ENCODE measurements at regions not wholly inside any gene's neighbourhood (a gene's known extent, or its start where the extent isn't known, plus 50 kb on each side); places are given as distances from the start of the nearest gene placed in this dataset.

DNA sequence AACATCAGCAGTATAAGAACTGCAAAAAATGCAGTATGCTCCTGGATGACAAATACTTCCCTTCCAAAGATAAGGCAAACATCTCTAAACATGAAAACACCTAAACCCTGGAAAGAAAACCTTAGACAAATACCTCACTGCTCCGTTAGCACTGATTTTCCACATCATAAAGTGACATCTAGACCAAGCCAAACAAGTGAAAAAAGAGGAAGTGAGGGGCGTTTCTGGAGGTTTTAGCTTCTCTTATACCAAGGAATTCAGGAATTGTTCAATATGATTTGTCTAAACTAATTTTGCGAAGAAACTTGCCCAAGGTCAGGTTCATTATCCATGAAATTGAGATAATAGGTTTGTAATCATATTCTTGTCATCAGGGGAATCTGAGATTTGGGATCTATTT, 279.7 kb downstream of the ADRA2A start:
- FAIRE-seq = no peak

DNA sequence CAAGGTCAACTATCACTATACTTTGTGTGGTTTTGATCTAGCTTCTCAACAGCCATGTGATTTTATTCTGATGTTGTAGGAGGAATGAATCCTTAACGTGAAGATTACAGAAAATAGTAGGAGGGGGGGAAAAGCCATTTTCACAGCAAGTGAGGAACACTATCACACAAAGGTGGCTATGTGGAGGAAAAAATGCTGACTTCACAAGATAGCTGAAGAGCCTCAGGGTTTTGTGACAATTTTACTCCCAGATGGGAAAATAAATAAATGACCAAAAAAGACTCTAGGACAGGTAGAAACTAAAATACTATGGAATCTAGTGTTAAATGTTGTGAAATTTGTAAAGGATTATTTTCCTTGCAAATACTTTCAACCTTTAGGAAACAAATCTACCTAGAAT, 281.0 kb downstream of the ADRA2A start:
- no peak for FAIRE-seq

DNA sequence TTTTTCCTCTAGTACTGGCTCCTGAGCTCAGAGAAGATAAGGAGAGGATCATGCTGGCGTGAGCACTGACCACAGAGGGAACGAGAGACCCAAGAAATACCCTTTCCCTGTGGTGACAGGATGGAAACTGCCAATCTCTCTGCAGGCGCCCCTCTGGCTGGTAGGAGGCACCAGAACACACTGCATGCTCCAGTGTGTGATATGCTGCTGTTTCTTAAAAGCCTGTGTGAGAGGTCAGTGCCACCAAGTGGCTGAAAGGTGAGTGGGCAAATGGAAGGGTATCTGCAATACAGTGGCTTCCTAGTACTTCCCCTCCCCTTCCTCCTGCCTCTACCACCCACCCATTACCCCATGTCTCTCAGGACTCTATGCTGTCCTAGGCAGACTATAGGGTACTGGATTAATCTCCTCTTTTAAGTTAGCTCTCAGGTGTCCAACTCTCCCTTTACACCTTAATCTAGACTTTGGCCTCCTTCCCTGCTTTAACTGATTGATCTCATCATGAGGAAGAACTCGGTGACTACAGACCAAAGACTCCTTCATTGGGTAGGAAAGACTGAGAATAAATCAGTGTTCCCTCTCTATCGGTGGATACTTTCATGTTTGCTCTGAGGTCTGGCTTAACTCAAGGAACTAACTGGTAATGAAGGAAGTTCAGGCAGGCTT, 283.6 kb downstream of the ADRA2A start:
- no peak for FAIRE-seq

DNA sequence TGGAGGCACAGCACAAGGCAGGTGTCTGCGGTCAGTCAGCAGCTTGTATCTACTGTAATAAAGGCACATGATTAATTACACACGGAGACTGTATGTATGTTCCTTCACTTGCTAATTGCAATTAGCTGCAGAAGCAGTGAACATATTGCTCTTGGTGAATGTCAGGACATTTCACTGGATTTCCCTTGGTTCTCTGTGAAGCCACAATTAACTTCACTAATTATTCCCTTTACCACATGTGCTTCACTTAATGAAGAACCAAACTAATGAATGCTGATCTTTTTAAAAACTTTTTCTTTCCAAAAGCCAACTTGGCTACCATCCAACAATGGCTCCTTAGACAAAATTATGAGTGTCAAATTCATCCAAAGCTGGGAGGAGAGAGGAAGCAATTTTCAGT, 290.7 kb downstream of the ADRA2A start:
- FAIRE-seq = no peak

DNA sequence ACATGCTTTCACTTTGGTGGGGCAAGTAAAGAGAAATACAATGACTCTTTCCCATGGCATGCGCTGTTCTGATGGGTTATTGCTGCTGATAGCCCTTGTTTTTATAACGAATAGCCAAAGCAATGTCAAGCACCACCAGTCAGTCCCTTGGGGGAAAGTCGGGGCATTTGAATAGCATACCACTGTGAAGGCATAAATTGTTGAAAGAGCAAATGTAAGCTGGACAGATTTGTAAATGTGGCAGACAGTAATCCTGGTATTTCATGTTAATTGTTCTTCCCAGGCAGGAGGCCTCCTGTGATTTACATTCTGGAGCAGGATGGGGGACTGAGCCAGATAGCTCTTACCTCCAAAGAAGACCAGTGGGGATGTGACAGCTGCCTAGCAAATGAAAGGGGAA, 293.3 kb downstream of the ADRA2A start:
- no peak for FAIRE-seq

DNA sequence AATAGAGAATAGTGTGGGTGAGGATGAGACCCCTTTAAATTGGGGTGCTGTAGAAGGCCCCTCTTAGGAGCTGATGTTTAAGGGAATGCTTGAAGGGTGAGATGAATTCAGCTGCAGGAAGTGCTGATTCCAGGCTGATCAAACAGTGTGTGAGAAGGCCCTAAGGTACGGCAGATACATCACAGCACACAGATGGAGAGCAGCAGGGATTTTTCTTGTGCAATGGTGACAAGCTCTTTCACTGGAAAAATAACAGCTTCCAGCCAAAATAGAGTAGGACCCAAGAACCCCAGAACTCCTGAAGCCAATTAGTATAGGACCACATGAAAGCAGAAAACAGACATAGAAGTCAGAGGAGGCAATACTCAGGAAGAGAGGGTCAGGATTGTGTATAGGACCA, 296.9 kb downstream of the ADRA2A start:
- FAIRE-seq = no peak

DNA sequence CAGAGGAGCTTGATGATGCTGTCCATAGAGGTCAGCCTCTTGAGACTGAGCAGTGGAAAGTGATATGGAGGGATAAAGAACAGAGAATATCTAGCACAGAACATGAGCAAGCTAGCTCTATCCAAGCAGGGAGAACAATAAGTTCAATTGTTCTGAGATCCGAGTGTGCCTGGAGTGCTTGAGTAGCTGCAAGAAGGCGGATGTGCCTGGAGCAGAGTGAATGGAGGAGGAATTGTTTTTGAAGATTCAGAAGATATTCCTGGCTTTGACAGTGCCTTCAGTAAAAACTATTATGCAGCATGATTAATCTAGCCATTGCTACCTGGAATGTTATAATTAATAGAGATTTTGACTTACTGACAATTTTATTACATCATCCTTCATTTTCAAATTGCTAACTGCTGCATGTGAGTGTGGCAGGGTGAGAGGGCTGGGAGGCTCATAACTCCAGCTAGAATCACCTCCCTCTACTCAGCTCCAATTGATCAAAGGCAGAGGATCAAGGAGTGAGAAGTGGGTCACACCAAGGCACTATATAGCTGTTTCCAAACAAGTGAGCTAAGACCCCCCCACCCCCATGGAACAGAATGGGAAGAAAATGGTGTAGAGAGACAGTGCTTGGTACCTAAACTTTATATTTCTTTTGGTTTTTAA, 302.8 kb downstream of the ADRA2A start:
- no peak for FAIRE-seq

DNA sequence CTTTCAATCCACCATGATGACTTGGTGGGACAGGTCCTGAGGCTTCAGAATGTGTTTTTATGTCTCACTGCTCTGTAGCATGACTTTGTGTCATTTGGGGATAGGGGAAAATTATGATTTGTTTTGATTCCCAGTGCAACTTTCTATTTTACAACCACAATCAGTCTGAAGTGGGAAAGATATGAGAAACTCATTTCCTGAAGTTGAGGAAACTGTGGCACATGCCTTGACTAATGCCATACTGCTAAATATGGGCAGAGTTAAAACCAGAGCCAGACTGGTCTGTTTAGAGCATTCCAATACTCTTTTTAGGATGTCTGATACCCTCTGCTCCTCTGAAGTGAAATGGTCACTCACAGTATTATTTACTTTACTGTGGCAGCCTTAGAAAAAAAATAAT, 307.7 kb downstream of the ADRA2A start:
- no peak for FAIRE-seq

DNA sequence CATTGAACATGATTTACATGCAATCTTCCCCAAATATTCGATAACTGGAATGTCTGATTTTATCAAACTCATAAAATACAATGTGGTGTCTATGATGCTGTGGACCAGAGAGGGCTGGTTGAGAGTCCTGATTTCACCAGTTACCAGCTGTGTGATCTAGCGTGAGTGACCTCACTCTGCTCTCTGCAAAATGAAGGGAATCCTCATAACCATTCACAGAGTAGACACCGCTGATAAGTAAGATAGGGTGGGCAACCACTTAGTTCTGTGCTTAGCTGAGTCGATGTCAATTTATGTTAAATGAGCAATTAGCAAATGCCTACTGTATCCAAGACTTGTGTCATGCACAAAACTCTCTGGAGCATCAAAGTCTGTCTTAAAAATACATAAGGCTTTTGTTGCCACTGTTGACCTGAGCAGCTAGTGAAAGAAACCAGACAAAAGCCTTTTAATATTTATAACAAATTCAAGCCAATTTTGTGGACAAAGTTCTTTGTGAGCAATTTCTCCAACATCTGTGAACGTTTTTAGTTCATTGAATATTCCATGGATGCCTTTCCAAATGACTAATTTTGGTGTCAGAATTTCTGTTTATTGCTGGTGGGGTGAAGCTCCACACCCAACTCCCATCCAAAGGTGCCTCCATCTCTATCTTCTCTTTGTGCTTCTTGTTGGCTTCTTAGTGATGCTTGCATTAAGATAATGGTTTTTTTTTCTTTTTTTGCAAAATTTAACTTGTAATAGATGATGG, 314.2 kb downstream of the ADRA2A start:
- no peak for FAIRE-seq

DNA sequence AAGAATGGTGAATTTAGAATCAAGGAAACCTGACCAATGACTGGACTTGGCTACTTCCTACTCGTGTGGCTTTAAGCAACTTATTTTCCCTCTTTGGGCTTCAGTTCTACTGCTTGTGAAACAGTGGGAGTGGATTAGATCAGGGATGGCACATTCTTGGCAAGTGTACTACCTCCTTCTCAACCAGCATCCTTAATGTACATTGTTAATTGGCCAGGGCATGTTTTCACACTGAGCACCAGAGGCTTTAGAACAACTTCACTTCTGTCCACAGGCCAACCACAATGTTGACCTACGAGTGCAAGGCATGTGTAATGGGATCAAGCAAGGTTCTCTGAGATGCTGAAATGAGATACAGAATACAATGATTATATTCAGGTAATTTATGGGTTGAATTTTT, 315.3 kb downstream of the ADRA2A start:
- FAIRE-seq = no peak

DNA sequence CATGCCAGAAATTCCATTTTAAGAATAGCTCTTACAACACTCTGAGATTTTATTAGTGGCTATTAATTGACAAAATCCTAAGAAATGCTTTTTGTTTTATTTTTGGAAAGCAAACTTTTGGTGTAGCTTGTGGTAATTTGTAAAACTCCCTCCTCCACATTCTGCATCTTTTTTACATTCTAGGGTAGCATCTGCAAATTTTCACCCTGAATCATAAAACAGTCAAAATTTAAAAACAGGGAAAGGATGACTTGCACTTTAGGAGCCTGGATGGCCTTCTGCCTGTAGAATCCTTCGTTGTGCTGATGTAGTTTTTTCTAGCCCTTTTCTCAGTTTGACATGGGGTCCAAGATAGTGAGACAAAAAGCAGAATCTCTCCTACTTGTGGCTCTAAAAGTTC, 316.1 kb downstream of the ADRA2A start:
- FAIRE-seq = no peak

DNA sequence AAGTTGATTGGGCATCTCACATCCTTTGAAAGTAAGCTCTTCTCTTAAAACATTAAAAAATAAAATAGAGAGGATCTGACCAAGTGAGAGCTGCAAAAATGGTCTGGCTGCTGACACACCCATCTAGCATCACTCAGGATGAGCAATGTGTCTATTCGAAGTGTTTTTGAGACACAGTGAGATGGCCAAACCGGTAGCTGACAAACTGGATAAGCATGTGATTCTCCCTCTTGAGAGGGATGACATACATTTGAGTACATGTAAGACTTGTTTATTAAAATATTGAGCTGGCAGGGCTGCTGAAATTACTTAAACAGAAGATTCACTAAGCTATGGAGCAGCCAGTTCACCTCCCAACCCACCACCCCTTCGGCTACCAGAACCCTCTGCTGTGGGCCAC, 333.9 kb downstream of the ADRA2A start:
- no peak for FAIRE-seq

DNA sequence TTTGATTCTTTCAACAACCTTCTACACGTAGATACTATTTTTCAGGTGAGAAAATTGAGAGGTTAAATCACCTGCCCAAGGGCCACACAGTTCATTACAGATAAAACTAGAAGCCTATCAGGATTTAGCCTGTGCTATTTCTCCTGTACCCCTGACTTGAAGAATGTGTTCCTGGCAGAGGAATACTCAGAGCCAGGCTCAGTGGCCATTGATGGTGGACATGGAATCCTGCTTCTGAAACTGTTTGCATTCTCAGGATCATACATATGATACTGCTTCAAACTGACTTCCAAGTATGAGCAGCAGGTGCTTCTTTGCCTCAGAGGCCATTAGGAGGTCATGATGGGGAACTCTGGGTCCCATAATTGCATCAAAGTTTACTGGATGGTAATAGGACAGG, 348.6 kb downstream of the ADRA2A start:
- no peak for FAIRE-seq

DNA sequence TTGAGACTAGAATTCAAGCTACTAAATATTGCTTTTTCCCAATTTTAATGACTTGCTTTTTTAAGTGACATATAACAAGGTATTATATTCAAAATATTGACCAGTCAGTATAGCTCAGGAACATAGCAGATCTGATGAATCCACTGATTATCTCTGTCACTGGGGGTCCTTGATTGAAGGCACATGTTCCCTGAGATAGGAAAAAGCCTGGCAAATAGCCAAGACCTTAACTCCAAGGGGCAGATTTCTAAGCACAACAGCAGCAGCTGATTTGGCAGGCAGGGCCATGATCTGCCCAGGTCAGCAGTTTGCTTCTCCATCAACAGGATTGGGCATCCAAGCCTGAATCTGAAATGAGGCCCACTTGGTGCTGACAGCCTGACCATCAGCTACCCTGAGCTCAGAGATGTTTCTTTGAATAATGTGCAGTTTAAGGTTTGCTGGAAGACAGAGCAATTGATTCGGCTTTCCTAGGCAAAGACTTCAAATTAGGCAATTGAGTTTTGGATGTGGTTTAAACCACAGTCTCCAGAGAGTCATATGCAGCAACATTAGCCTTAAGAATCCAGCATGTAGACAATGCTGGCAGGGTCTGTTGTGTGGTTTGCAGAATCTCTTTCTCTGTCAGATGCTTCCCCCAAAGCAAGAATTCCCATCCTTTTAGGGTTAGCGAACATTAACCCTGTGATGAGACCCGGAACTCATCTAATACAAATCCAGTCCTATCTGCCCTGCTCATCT, 352.6 kb downstream of the ADRA2A start:
- no peak for FAIRE-seq

DNA sequence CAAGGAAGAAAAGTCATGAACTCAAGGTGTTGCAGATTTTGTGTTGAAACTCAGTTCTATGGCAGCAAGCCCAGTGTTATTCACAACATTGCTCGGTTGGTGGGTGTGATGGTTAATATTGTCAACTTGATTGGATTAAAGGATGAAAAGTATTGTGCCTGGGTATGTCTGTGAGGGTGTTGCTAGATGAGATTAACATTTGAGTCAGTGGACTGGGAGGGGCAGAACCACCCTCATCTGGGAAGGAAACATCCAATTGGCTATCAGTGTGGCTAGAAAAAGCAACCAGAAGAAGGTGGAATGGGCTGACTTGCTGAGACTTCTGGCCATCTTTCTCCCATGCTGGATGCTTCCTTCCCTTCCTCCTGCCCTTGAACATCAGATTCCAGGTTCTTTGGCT, 353.2 kb downstream of the ADRA2A start:
- FAIRE-seq = no peak

DNA sequence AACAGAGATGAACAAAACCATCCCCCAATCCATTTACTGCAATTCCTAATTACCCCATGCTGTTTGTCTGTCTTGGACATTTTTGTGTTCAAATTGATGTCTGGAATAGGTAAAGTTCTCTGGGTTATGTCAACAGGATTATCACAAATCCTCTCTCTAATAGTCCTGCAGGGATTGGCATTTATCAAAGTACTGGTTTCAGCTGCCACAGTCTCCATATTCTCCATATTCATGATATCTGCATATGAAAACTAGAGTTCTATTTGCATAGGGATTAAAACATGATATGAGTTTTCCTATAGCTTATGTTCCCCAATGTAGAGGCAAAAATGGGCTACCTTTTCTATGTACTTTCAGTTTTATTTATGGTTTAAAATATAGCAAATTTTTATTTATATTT, 355.8 kb downstream of the ADRA2A start:
- FAIRE-seq = no peak

DNA sequence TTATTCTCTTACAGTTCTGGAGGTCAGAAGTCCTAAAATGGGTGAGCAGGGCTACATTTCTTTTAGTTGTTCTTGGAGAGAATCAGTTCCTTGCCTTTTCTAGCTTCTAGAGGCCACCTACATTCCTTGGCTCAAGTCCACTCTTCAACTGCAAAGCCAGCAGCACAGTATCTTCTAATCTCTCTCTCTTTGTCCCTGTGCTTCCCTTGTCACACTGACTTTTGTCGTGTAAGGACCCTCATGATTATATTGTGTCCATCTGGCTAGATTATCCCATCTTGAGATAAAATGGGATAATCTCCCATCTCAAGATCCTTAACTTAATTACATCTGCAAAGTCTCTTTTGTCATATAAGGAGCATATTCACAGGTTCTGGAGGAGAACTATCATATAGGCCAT, 359.0 kb downstream of the ADRA2A start:
- FAIRE-seq = no peak

DNA sequence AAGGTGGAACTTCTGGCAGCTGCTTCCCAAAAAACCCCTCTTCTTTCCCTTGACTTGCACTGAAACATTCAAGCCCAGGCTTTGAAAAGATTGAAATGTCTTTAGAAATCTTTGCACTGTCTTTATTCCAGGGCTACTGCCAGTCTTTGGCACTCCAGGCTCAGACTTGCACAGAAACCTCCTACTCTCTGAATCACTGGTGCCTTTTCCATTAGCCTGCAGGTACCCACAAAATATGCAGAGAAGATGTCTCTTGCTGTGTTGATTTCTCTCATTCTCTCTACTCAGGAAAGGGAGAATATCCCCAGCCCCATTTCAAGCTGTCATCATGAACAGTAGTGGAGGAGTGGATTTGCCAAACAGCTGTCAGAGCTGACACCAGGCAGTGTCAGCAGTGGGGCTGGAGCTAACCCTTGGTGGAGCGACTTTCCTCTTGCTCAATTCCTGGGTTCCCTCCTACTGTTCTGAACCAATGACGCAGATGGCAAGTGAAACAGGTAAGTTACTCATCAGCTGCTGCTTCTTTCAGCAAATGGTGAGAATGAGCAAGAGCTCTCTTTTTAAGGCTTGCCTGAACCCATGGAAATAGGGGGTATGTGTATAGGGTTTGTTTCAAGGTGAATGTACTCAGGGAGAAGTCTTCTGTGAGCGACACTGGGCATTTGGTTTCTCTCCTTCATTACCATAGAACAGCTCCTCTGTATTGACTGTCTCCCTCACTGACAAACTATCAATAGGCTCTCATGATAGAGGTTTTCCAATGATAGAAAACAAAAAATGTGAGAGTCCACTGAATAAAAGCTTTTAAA, 362.4 kb downstream of the ADRA2A start:
- FAIRE-seq = no peak

DNA sequence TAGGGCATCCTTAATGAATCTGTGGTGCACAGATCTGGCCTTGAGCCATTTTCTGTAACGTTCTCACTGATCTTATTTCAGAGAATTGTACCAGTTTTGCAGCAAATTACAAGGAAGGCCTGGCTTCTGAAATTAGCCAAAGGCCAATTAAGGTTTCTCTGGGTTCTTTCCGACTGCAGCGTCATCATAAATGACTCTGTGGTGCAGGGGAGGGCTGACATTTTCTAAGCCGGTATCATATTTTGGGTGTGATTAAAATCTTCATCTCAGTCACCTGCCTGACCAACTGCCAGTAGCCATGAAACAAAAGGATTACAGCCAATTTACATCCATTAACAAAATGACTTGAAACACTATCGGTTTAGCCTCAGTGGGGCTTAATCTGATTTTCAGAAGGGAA, 363.7 kb downstream of the ADRA2A start:
- FAIRE-seq = no peak

DNA sequence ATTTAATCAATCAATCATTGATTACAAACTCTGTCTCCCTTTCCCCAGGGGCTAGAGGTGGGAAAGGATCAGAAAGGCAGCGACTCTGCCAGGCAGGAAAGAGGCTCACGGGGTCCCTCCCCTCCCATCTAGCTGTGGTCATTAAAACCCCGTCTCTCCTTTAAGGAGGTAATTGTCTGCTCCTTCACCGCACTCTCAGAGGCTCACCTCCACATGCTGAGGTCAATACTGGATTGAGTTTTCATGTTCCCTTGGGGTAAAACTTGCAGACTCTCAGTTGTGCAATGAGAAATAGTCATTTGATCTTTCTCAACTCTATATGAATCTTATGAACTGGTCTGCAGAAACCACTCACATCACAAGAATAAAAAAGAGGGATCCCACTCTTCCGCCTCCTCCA, 368.8 kb downstream of the ADRA2A start:
- FAIRE-seq = no peak

DNA sequence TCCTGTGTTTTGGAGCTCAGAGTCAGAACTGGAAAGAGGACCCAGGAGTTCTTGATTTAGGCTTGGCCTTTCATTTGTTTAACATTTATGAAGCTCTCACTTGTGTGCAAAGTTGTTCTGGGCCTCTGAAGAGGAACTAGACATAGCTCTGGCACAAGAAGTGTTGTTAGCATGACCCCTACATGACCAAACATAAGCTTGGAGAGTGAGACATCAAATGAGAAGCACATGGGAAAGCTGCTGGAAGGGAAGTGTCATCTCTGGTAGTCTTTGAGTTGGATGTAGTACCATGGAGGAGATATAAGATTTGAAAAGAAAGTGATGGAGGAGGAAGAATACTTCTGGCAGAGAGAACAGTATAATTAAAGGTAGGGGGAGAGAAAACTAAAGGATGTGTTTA, 370.1 kb downstream of the ADRA2A start:
- FAIRE-seq = no peak

DNA sequence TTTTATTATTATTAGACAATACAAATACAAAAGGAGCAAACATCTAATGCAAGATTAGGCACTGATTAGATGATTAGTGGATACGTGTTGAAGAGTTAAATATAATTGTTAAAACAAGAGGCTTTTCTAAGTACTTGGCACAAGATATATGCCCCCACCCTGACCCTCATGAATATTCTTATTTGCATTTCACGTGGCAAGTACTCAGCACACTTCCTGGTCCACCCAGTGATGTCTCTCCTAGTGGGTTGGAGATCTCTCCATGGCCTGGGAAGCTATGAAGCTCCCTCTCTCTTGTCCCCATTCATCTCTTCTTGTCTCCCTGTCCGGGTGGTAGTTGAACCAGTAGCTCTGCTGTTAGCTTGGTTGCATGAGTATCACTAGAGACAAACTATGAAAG, 375.3 kb downstream of the ADRA2A start:
- no peak for FAIRE-seq

Measured in colon (tissue), 2 donors.